Stimulated activated naive B cell treated with anti-CD40 and anti-IgM and Interleukin-4, amounts not matched to agents 10 μg/mL and 1 μg/mL and 100 μg/mL, for 72 hours (primary cell): ENCODE measurements at regions not wholly inside any gene's neighbourhood (a gene's known extent, or its start where the extent isn't known, plus 50 kb on each side); places are given as distances from the start of the nearest gene placed in this dataset.

Source experiments
- ATAC-seq, 2 donors: fragments of 150-1000 bp; cut with Tn5 transposase; replicated peaks; 2 replicates each; pipeline ENCODE4 v1.10.0; 2021; ENCODE audit warnings: moderate library complexity in 1 of 2
- DNase-seq: peaks from one replicate; pipeline ENCODE4 v3.0.0; 2021
- H3K27ac Mint-ChIP-seq: one replicate; pipeline ENCODE4 v1.8.0; 2022; ENCODE audit warnings: mild to moderate bottlenecking, mixed read lengths
- H3K27me3 Mint-ChIP-seq, 2 donors: one replicate each; pipeline ENCODE4 v1.8.0; 2022; ENCODE audit warnings: mixed read lengths in 2 of 2
- H3K36me3 Mint-ChIP-seq, 2 donors: one replicate each; pipeline ENCODE4 v1.8.0; 2022; ENCODE audit warnings: mixed read lengths in 2 of 2, mild to moderate bottlenecking in 1 of 2
- H3K4me1 Mint-ChIP-seq, 2 donors: one replicate each; pipeline ENCODE4 v1.8.0; 2022; ENCODE audit warnings: mixed read lengths in 2 of 2, mild to moderate bottlenecking in 1 of 2
- H3K4me3 Mint-ChIP-seq, 2 donors: one replicate each; pipeline ENCODE4 v1.8.0; 2022; ENCODE audit warnings: mild to moderate bottlenecking in 2 of 2, mixed read lengths in 2 of 2, moderate library complexity in 1 of 2
- H3K9me3 Mint-ChIP-seq, 2 donors: one replicate each; pipeline ENCODE4 v1.8.0; 2022; ENCODE audit warnings: mixed read lengths in 2 of 2, mild to moderate bottlenecking in 1 of 2

- no peak for ATAC-seq
Observed at GRCh38 chr20:19807946-19808330, 49.9 kb downstream of the RIN2 start.

DNA sequence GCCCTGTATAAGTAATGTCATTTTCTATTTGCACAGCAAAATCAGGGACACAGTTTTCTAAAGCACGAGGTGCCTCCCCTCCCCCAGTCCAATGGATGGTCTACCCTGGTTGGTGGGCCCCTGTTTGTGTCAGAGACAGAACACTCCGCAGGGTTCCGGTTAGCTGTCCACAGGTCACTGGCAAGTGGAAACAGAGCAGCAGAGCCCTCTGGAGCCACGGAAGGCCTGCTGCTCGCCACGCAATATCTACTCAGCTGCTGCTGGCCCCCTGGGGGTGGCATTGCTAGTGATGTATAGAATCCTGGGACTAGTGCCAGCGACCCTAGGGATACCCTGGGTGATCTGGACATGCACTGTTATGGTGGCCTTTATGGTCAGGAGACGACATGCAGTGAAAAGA, 50.4 kb downstream of the RIN2 start:
- ATAC-seq (no peak), DNase-seq (no peak)
- Mint-ChIP-seq H3K4me3 (no peak overlapping the region), H3K4me1 (peaks cover 27 to 37% of the 10 kb centered on the region in 2 donors), H3K27me3 (no peaks in the 10 kb centered on the region), H3K9me3 (no peaks in the 10 kb centered on the region), H3K27ac (no peak overlapping the region), H3K36me3 (peaks cover 4 to 5% of the 10 kb centered on the region in 2 donors)

More at GRCh38 chr20:19807946-19808330, 49.9 kb downstream of the RIN2 start:
- peaks cover 25 to 35% of the 10 kb centered on the region in 2 donors for H3K4me1 Mint-ChIP-seq
- peaks cover 4 to 5% of the 10 kb centered on the region in 2 donors for H3K36me3 Mint-ChIP-seq
- DNase-seq: no peak
- no peak overlapping the region for H3K27ac Mint-ChIP-seq
- H3K27me3 Mint-ChIP-seq: no peaks in the 10 kb centered on the region
- no peaks in the 10 kb centered on the region for H3K9me3 Mint-ChIP-seq
- H3K4me3 Mint-ChIP-seq: no peak overlapping the region

DNA sequence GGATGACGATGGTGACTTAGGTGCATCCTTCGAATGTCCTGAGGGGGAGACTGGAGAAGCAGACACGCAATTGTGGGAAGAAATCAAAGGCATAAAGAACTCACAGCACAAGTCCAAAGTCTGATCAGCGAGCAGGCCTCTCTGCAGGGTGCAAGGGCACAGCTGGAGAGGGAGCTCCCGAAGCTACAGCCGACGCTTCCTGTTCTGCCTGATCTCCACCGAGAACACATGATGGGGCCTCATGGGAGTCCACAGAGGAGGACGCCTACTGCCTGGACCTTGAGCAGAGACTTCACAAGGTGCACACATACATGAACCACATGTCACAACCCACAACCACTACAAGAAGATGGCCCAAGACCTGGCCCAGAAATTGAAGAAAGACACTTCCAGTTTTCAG, 51.4 kb downstream of the RIN2 start:
- no peak overlapping the region for H3K27ac Mint-ChIP-seq
- H3K27me3 Mint-ChIP-seq: no peaks in the 10 kb centered on the region

GRCh38 chr20:19811231-19811630, 53.2 kb downstream of the RIN2 start:
- Mint-ChIP-seq H3K36me3 (peaks cover 0 to 2% of the 10 kb centered on the region in 2 donors), H3K4me1 (peaks cover 31 to 55% of the 10 kb centered on the region in 2 donors), H3K27ac (peak overlapping the region; percentile 11), H3K27me3 (no peaks in the 10 kb centered on the region), H3K4me3 (no peak overlapping the region), H3K9me3 (no peaks in the 10 kb centered on the region)
- ATAC-seq: no peak
- DNase-seq: no peak

More for the DNA sequence above, 51.4 kb downstream of the RIN2 start:
- H3K4me3 Mint-ChIP-seq: no peak overlapping the region
- H3K4me1 Mint-ChIP-seq: peaks cover 26 to 45% of the 10 kb centered on the region in 2 donors
- peaks cover 4 to 5% of the 10 kb centered on the region in 2 donors for H3K36me3 Mint-ChIP-seq
- DNase-seq (no peak), ATAC-seq (no peak)
- no peaks in the 10 kb centered on the region for H3K9me3 Mint-ChIP-seq

DNA sequence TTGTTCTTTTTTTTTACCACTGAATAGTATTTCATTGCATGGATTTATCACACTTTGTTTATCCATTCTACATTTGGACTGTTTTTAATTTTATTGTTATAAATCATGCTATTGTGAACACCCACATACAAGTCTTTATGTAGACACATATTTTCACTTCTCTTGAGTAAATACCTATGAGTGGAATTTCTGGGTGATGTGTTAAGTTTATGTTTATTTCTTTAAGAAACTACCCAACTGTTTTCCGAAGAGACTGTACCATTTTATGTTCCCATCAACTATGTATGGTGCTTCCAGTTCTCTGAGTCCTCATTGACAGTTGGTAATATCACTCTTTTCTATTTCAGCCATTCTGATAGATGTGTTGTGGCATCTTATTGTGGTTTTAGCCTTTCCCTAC, 54.0 kb downstream of the RIN2 start:
- no peaks in the 10 kb centered on the region for H3K9me3 Mint-ChIP-seq
- peaks cover 32 to 55% of the 10 kb centered on the region in 2 donors for H3K4me1 Mint-ChIP-seq
- H3K27me3 Mint-ChIP-seq: no peaks in the 10 kb centered on the region
- ATAC-seq (no peak), DNase-seq (no peak)
- no peak overlapping the region for H3K4me3 Mint-ChIP-seq
- H3K27ac Mint-ChIP-seq: no peak overlapping the region
- peaks cover 0 to 2% of the 10 kb centered on the region in 2 donors for H3K36me3 Mint-ChIP-seq

- no peak for ATAC-seq
- H3K27me3 Mint-ChIP-seq: no peaks in the 10 kb centered on the region
- no peaks in the 10 kb centered on the region for H3K9me3 Mint-ChIP-seq
- no peak for DNase-seq
- peaks cover 29 to 54% of the 10 kb centered on the region in 2 donors for H3K4me1 Mint-ChIP-seq
- H3K36me3 Mint-ChIP-seq: peaks cover 0 to 2% of the 10 kb centered on the region in 2 donors
- H3K27ac Mint-ChIP-seq: no peak overlapping the region
- no peak overlapping the region for H3K4me3 Mint-ChIP-seq
Observed at GRCh38 chr20:19812696-19813095, 54.6 kb downstream of the RIN2 start.

GRCh38 chr20:19813846-19814640, 56.0 kb downstream of the RIN2 start:
- peaks cover 29 to 54% of the 10 kb centered on the region in 2 donors for H3K4me1 Mint-ChIP-seq
- DNase-seq (no peak), ATAC-seq (no peak)
- peaks cover 0 to 2% of the 10 kb centered on the region in 2 donors for H3K36me3 Mint-ChIP-seq
- H3K27me3 Mint-ChIP-seq: no peaks in the 10 kb centered on the region
- no peaks in the 10 kb centered on the region for H3K9me3 Mint-ChIP-seq
- no peak overlapping the region for H3K4me3 Mint-ChIP-seq
- no peak overlapping the region for H3K27ac Mint-ChIP-seq

GRCh38 chr20:19815553-19815991, 57.5 kb downstream of the RIN2 start:
- DNase-seq (peak; percentile 63), ATAC-seq (peak; percentile 94 to 95)
- Mint-ChIP-seq H3K27me3 (no peaks in the 10 kb centered on the region), H3K36me3 (no peaks in the 10 kb centered on the region), H3K9me3 (no peaks in the 10 kb centered on the region), H3K4me3 (peak overlapping the region; percentile 43 to 50), H3K4me1 (peaks cover 29 to 60% of the 10 kb centered on the region in 2 donors), H3K27ac (peak overlapping the region; percentile 31)

DNA sequence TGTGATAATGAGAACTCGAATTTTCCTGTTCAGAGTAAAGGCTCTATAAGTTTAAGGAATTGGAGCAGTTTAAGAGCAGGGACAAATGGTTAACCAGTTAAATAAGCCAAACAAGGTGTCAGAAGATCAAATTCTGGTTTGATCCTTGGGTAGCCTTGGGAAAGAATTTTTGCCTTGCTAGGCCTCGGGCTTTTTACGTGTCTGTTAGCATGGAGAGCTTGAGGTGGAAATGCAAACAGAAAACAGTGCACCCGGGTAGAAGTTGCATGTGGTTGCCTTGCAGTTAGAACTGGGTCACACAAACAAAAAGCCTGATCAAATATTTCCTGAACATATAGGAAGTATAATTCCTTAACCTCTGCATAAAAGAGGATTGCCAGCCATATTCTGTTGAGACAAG, 58.3 kb downstream of the RIN2 start:
- H3K4me3 Mint-ChIP-seq: no peak overlapping the region
- H3K4me1 Mint-ChIP-seq: peaks cover 31 to 61% of the 10 kb centered on the region in 2 donors
- no peak overlapping the region for H3K27ac Mint-ChIP-seq
- peaks cover 0 to under 1% of the 10 kb centered on the region in 2 donors for H3K9me3 Mint-ChIP-seq
- H3K27me3 Mint-ChIP-seq: no peaks in the 10 kb centered on the region
- ATAC-seq (no peak), DNase-seq (no peak)
- H3K36me3 Mint-ChIP-seq: no peaks in the 10 kb centered on the region

DNA sequence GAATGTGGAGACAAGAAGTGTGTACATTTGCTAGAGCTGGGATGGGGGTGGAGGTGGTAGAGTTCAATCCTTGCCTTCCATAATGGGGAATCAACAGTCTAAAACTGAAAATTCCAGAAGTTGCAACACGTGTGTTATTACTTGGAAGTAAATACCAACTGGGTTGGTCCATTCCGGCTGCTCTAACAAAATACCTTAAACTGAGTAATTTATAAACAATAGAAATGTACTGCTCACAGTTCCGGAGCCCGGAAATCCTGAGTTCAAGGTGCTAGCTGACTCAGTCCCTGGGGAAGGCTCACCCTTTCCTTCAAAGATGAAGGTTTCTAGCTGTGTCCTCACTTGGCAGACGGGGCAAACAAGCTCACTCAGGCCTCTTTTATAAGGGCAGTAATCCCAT, 59.0 kb downstream of the RIN2 start:
- no peak for ATAC-seq
- no peak overlapping the region for H3K4me3 Mint-ChIP-seq
- H3K27me3 Mint-ChIP-seq: no peaks in the 10 kb centered on the region
- no peak overlapping the region for H3K27ac Mint-ChIP-seq
- H3K4me1 Mint-ChIP-seq: peaks cover 35 to 66% of the 10 kb centered on the region in 2 donors
- no peaks in the 10 kb centered on the region for H3K36me3 Mint-ChIP-seq
- no peak for DNase-seq
- H3K9me3 Mint-ChIP-seq: peaks cover 0 to 3% of the 10 kb centered on the region in 2 donors

DNA sequence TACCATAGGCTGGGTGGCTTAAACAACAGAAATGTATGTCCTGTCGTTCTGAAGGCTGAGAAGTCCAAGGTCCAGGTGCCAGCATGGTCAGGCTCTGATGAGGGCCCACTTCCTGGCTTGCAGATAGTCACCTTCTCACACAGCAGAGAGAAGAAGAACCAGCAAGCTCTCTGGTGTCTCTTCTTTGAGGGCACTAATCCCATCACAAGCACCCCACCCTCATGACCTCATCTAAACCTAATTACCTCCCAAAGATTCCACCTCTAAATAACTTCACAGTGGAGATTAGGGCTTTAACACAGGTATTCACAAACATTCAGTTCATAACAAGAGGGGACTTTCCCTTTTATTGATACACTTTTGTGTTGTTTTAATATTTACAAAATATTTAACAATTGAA, 61.1 kb downstream of the RIN2 start:
- Mint-ChIP-seq H3K4me3 (no peak overlapping the region), H3K36me3 (no peaks in the 10 kb centered on the region), H3K4me1 (peaks cover 36 to 63% of the 10 kb centered on the region in 2 donors), H3K9me3 (peaks cover 0 to 3% of the 10 kb centered on the region in 2 donors), H3K27ac (no peak overlapping the region), H3K27me3 (no peaks in the 10 kb centered on the region)
- DNase-seq (no peak), ATAC-seq (no peak)

DNA sequence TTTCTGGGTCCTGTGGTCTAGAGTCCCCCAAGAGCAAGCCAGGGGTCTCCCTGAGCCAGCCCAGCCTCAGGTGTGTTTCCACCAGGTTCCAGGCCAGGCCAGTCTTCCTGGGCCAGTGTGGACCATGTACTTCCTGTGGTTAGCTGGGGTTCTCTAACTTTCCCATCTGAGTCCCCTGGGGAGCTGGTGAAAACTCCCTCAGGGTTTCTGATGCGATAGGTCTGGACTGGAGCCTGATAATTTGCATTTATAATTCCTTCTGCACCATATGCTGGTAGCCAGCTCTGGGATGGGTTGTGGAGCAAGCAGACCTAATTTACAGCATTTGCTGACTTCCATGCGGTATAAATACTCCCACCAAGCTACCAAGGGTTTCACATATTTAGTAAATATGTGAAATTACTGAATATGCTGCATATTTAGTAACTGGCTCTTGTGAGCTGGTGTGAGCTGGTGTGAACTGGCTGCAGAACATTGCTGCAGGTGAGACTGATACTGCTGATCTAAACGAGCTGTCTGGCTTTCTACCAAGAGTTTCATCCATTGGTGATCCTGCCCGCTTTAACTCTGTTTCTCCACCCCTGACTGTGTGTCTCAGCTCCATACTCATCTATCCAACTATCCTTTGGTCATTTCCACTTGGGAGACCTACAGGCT, 62.6 kb downstream of the RIN2 start:
- no peaks in the 10 kb centered on the region for H3K36me3 Mint-ChIP-seq
- peak; percentile 48 for DNase-seq
- H3K4me3 Mint-ChIP-seq: no peak overlapping the region
- no peaks in the 10 kb centered on the region for H3K27me3 Mint-ChIP-seq
- H3K4me1 Mint-ChIP-seq: peaks cover 42 to 69% of the 10 kb centered on the region in 2 donors
- no peak overlapping the region for H3K27ac Mint-ChIP-seq
- H3K9me3 Mint-ChIP-seq: peaks cover 0 to 3% of the 10 kb centered on the region in 2 donors
- peak; percentile 65 to 76 for ATAC-seq

DNA sequence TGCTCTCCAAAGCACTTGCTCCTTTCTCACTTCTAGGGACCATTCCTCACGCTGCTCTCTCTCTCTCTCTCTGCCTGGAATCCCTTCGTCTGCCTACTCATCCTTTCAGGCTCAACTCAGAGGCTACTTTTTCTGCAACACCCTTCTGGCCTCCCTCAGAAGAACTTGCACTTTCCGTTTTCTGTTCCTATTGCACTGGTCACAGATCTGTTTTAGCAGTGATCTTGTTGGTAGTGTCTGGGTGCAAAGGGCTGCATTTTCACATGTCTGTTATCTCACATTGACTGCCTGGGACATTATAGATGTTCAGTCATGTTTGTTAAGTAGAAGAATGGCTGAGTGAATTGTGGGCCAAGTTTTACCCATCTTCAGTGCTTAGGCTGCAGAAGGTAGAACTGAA, 63.5 kb downstream of the RIN2 start:
- Mint-ChIP-seq H3K27ac (no peak overlapping the region), H3K4me3 (peak overlapping the region in 1 of 2 donors; percentile 5), H3K36me3 (no peaks in the 10 kb centered on the region), H3K4me1 (peaks cover 39 to 60% of the 10 kb centered on the region in 2 donors), H3K9me3 (peaks cover 0 to 3% of the 10 kb centered on the region in 2 donors), H3K27me3 (no peaks in the 10 kb centered on the region)
- ATAC-seq (peak; percentile 44 to 48), DNase-seq (no peak)

DNA sequence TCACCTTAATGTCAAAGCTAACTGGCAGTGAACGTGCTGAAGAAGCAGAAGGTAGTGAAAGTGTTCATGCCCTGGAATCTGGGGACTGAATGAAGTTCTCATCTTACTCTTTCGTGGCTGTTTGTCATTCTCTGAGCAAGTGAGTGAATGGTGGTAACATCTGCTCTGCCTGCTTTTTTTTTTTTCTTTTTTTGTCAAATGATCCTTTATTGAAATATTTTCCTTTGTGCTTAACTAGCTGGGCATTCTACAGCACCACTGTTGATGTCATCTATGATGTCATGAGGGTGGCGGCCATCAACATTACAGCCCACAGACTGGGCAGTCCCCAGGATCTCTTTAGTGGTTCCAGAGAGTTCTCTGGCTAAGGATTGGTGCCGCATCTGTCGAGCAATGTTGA, 65.2 kb downstream of the RIN2 start:
- no peak for ATAC-seq
- H3K27ac Mint-ChIP-seq: no peak overlapping the region
- no peaks in the 10 kb centered on the region for H3K36me3 Mint-ChIP-seq
- H3K9me3 Mint-ChIP-seq: peaks cover 0 to 3% of the 10 kb centered on the region in 2 donors
- peaks cover 46 to 63% of the 10 kb centered on the region in 2 donors for H3K4me1 Mint-ChIP-seq
- DNase-seq: no peak
- H3K4me3 Mint-ChIP-seq: no peak overlapping the region
- no peaks in the 10 kb centered on the region for H3K27me3 Mint-ChIP-seq

DNA sequence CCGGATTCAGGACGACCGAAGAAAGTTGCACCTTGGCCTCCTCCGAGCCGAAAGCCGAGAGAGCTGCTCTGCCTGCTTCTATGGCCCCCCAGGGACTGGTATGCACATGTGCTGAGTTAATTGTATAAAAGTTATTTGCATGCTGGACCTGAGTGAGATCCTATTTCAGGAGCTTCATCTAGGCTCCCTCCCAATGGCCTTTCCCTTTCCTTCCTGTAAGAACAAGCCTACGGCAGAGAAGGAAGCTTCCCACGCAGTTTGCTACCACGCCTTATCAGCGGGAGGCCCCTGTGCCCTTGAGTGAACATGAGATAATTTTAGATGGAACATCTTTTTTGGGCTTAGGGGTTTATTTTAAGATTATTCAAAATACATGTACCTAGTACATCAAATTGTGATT, 65.9 kb downstream of the RIN2 start:
- H3K36me3 Mint-ChIP-seq: no peaks in the 10 kb centered on the region
- H3K9me3 Mint-ChIP-seq: peaks cover 0 to 3% of the 10 kb centered on the region in 2 donors
- no peak overlapping the region for H3K27ac Mint-ChIP-seq
- ATAC-seq (no peak), DNase-seq (no peak)
- H3K27me3 Mint-ChIP-seq: no peaks in the 10 kb centered on the region
- peaks cover 53 to 71% of the 10 kb centered on the region in 2 donors for H3K4me1 Mint-ChIP-seq
- no peak overlapping the region for H3K4me3 Mint-ChIP-seq
